ENCODE measurements at regions not wholly inside any gene's neighbourhood (a gene's known extent, or its start where the extent isn't known, plus 50 kb on each side); places are given as distances from the start of the nearest gene placed in this dataset.
"Not testable (repeated sequence)": the region's sequence is repeated elsewhere in the genome, so short reads cannot be mapped to it uniquely, and the experiment has no call there.

GRCh38 chr22:48410536-48410935, 1417.1 kb downstream of the BRD1 start:
- Histone ChIP-seq H3K9me3 (ENCODE audit: control insufficient read depth in 2 of 2, low read length in 2 of 2) (peaks cover 0 to 6% of the 10 kb centered on the region in 2 donors), H3K36me3 (ENCODE audit: control insufficient read depth in 2 of 2, insufficient read depth in 2 of 2, low read length in 2 of 2) (no peaks in the 10 kb centered on the region), H3K4me1 (ENCODE audit: control insufficient read depth, insufficient read depth, low read length) (no peaks in the 10 kb centered on the region), H3K9ac (ENCODE audit: low read length in 2 of 2) (no peak overlapping the region), H3K27me3 (ENCODE audit: control insufficient read depth in 1 of 2, insufficient read depth in 2 of 2, low read length in 2 of 2) (no peaks in the 10 kb centered on the region), H3K4me3 (ENCODE audit: low read length in 2 of 2) (no peak overlapping the region), H3K27ac (ENCODE audit: low read length) (no peak overlapping the region)

- Histone ChIP-seq H3K27me3 (ENCODE audit: control insufficient read depth in 1 of 2, insufficient read depth in 2 of 2, low read length in 2 of 2) (no peaks in the 10 kb centered on the region), H3K4me1 (ENCODE audit: control insufficient read depth, insufficient read depth, low read length) (no peaks in the 10 kb centered on the region), H3K27ac (ENCODE audit: low read length) (no peak overlapping the region), H3K9ac (ENCODE audit: low read length in 2 of 2) (no peak overlapping the region), H3K36me3 (ENCODE audit: control insufficient read depth in 2 of 2, insufficient read depth in 2 of 2, low read length in 2 of 2) (no peaks in the 10 kb centered on the region), H3K4me3 (ENCODE audit: low read length in 2 of 2) (no peak overlapping the region), H3K9me3 (ENCODE audit: control insufficient read depth in 2 of 2, low read length in 2 of 2) (peaks cover 0 to 6% of the 10 kb centered on the region in 2 donors)
Measured at GRCh38 chr22:48407256-48407955, 1420.3 kb downstream of the BRD1 start.

GRCh38 chr22:48406161-48406560, 1421.5 kb downstream of the BRD1 start:
- Histone ChIP-seq H3K27me3 (ENCODE audit: control insufficient read depth in 1 of 2, insufficient read depth in 2 of 2, low read length in 2 of 2) (no peaks in the 10 kb centered on the region), H3K27ac (ENCODE audit: low read length) (no peak overlapping the region), H3K36me3 (ENCODE audit: control insufficient read depth in 2 of 2, insufficient read depth in 2 of 2, low read length in 2 of 2) (no peaks in the 10 kb centered on the region), H3K4me3 (ENCODE audit: low read length in 2 of 2) (no peak overlapping the region), H3K9ac (ENCODE audit: low read length in 2 of 2) (no peak overlapping the region), H3K9me3 (ENCODE audit: control insufficient read depth in 2 of 2, low read length in 2 of 2) (peaks cover 0 to 6% of the 10 kb centered on the region in 2 donors), H3K4me1 (ENCODE audit: control insufficient read depth, insufficient read depth, low read length) (no peaks in the 10 kb centered on the region)

- Histone ChIP-seq H3K4me3 (ENCODE audit: low read length in 2 of 2) (no peak overlapping the region), H3K27ac (ENCODE audit: low read length) (no peak overlapping the region), H3K4me1 (ENCODE audit: control insufficient read depth, insufficient read depth, low read length) (no peaks in the 10 kb centered on the region), H3K9me3 (ENCODE audit: control insufficient read depth in 2 of 2, low read length in 2 of 2) (peaks cover 0 to 6% of the 10 kb centered on the region in 2 donors), H3K9ac (ENCODE audit: low read length in 2 of 2) (no peak overlapping the region), H3K27me3 (ENCODE audit: control insufficient read depth in 1 of 2, insufficient read depth in 2 of 2, low read length in 2 of 2) (no peaks in the 10 kb centered on the region), H3K36me3 (ENCODE audit: control insufficient read depth in 2 of 2, insufficient read depth in 2 of 2, low read length in 2 of 2) (no peaks in the 10 kb centered on the region)
Measured at GRCh38 chr22:48405741-48406140, 1421.9 kb downstream of the BRD1 start.

- no peak overlapping the region for H3K9ac ChIP-seq (ENCODE audit: low read length in 2 of 2)
- no peaks in the 10 kb centered on the region for H3K4me1 ChIP-seq (ENCODE audit: control insufficient read depth, insufficient read depth, low read length)
- no peaks in the 10 kb centered on the region for H3K27me3 ChIP-seq (ENCODE audit: control insufficient read depth in 1 of 2, insufficient read depth in 2 of 2, low read length in 2 of 2)
- H3K27ac ChIP-seq (ENCODE audit: low read length) = no peak overlapping the region
- H3K36me3 ChIP-seq (ENCODE audit: control insufficient read depth in 2 of 2, insufficient read depth in 2 of 2, low read length in 2 of 2) = no peaks in the 10 kb centered on the region
- H3K9me3 ChIP-seq (ENCODE audit: control insufficient read depth in 2 of 2, low read length in 2 of 2) = peaks cover 0 to 6% of the 10 kb centered on the region in 2 donors
- no peak overlapping the region for H3K4me3 ChIP-seq (ENCODE audit: low read length in 2 of 2)
Measured at GRCh38 chr22:48404801-48405447, 1422.7 kb downstream of the BRD1 start.

GRCh38 chr22:48403521-48404403, 1423.9 kb downstream of the BRD1 start:
- Histone ChIP-seq H3K9me3 (ENCODE audit: control insufficient read depth in 2 of 2, low read length in 2 of 2) (peaks cover 0 to 6% of the 10 kb centered on the region in 2 donors), H3K4me1 (ENCODE audit: control insufficient read depth, insufficient read depth, low read length) (no peaks in the 10 kb centered on the region), H3K4me3 (ENCODE audit: low read length in 2 of 2) (no peak overlapping the region), H3K9ac (ENCODE audit: low read length in 2 of 2) (no peak overlapping the region), H3K27me3 (ENCODE audit: control insufficient read depth in 1 of 2, insufficient read depth in 2 of 2, low read length in 2 of 2) (no peaks in the 10 kb centered on the region), H3K27ac (ENCODE audit: low read length) (no peak overlapping the region), H3K36me3 (ENCODE audit: control insufficient read depth in 2 of 2, insufficient read depth in 2 of 2, low read length in 2 of 2) (no peaks in the 10 kb centered on the region)

- H3K9me3 ChIP-seq (ENCODE audit: control insufficient read depth in 2 of 2, low read length in 2 of 2) = no peaks in the 10 kb centered on the region
- no peaks in the 10 kb centered on the region for H3K4me1 ChIP-seq (ENCODE audit: control insufficient read depth, insufficient read depth, low read length)
- H3K27ac ChIP-seq (ENCODE audit: low read length) = no peak overlapping the region
- no peaks in the 10 kb centered on the region for H3K27me3 ChIP-seq (ENCODE audit: control insufficient read depth in 1 of 2, insufficient read depth in 2 of 2, low read length in 2 of 2)
- no peak overlapping the region for H3K9ac ChIP-seq (ENCODE audit: low read length in 2 of 2)
- H3K36me3 ChIP-seq (ENCODE audit: control insufficient read depth in 2 of 2, insufficient read depth in 2 of 2, low read length in 2 of 2) = no peaks in the 10 kb centered on the region
- no peak overlapping the region for H3K4me3 ChIP-seq (ENCODE audit: low read length in 2 of 2)
Measured at GRCh38 chr22:48402591-48403031, 1425.1 kb downstream of the BRD1 start.

GRCh38 chr22:48401523-48401922, 1426.2 kb downstream of the BRD1 start:
- H3K9ac ChIP-seq (ENCODE audit: low read length in 2 of 2); H3K9me3 ChIP-seq (ENCODE audit: control insufficient read depth in 2 of 2, low read length in 2 of 2); H3K4me1 ChIP-seq (ENCODE audit: control insufficient read depth, insufficient read depth, low read length); H3K4me3 ChIP-seq (ENCODE audit: low read length in 2 of 2); H3K27me3 ChIP-seq (ENCODE audit: control insufficient read depth in 1 of 2, insufficient read depth in 2 of 2, low read length in 2 of 2); H3K36me3 ChIP-seq (ENCODE audit: control insufficient read depth in 2 of 2, insufficient read depth in 2 of 2, low read length in 2 of 2); H3K27ac ChIP-seq (ENCODE audit: low read length): not testable (repeated sequence)

GRCh38 chr22:48398181-48398905, 1429.3 kb downstream of the BRD1 start:
- Histone ChIP-seq H3K9me3 (ENCODE audit: control insufficient read depth in 2 of 2, low read length in 2 of 2) (peaks cover 0 to under 1% of the 10 kb centered on the region in 2 donors), H3K4me1 (ENCODE audit: control insufficient read depth, insufficient read depth, low read length) (no peaks in the 10 kb centered on the region), H3K27ac (ENCODE audit: low read length) (no peak overlapping the region), H3K4me3 (ENCODE audit: low read length in 2 of 2) (no peak overlapping the region), H3K9ac (ENCODE audit: low read length in 2 of 2) (no peak overlapping the region), H3K27me3 (ENCODE audit: control insufficient read depth in 1 of 2, insufficient read depth in 2 of 2, low read length in 2 of 2) (no peaks in the 10 kb centered on the region), H3K36me3 (ENCODE audit: control insufficient read depth in 2 of 2, insufficient read depth in 2 of 2, low read length in 2 of 2) (no peaks in the 10 kb centered on the region)

- no peaks in the 10 kb centered on the region for H3K27me3 ChIP-seq (ENCODE audit: control insufficient read depth in 1 of 2, insufficient read depth in 2 of 2, low read length in 2 of 2)
- H3K27ac ChIP-seq (ENCODE audit: low read length) = no peak overlapping the region
Measured at GRCh38 chr22:48397531-48398180, 1430.0 kb downstream of the BRD1 start.

More at GRCh38 chr22:48397531-48398180, 1430.0 kb downstream of the BRD1 start:
- Histone ChIP-seq H3K9me3 (ENCODE audit: control insufficient read depth in 2 of 2, low read length in 2 of 2) (peaks cover 0 to 4% of the 10 kb centered on the region in 2 donors), H3K4me3 (ENCODE audit: low read length in 2 of 2) (no peak overlapping the region), H3K4me1 (ENCODE audit: control insufficient read depth, insufficient read depth, low read length) (no peaks in the 10 kb centered on the region), H3K9ac (ENCODE audit: low read length in 2 of 2) (no peak overlapping the region), H3K36me3 (ENCODE audit: control insufficient read depth in 2 of 2, insufficient read depth in 2 of 2, low read length in 2 of 2) (no peaks in the 10 kb centered on the region)

All from stomach smooth muscle (tissue), 2 donors.